NCI-H2029 treated with DMSO at 0.1 percent for 48 hours (cell line): ENCODE measurements at regions not wholly inside any gene's neighbourhood (a gene's known extent, or its start where the extent isn't known, plus 50 kb on each side); places are given as distances from the start of the nearest gene placed in this dataset.

Source experiments
- DNase-seq: peaks from one replicate; lab custom pipeline; 2025; lab: John Stamatoyannopoulos, UW

DNA sequence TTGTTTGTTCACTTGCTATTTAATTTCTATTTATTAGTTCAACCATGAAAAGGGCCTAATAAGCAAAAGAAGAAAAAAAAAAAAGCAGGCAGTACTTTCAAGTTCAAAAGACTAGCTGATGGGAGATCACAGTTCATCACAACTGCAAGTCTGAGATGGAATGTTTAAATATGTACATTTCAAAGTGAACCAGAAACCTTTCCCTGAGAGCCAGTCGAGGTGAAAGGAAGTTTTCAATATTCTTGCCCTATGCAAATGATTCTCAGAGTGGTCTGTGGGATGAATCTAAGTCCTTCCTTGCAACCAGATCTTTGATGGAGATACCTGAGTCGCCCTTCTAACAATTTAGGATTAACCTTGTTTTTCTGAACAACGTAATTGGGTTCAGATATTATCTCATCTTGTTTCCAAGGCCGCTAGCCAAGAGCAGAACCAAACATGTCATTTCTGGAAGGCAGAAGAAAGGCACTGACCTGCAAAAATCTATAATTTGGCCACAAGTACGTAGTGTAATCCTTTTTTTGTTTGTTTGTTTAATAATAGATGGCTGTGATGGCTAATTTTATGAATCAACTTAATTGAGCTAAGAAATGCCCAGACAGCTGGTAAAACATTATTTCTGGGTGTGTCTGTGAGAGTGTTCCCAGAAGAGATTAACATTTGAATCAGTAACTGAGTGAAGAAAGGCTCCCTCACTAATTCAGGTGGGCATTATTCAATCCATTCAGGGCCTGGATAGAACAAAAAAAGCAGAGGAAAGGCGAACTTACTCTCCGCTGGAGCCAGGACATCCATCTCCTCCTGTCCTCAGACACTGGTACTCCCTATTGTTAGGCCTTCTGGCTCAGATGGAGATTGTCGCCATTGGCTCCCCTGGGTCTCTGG lies 171.1 kb upstream of the TMPO start:
- DNase-seq: no peak

DNA sequence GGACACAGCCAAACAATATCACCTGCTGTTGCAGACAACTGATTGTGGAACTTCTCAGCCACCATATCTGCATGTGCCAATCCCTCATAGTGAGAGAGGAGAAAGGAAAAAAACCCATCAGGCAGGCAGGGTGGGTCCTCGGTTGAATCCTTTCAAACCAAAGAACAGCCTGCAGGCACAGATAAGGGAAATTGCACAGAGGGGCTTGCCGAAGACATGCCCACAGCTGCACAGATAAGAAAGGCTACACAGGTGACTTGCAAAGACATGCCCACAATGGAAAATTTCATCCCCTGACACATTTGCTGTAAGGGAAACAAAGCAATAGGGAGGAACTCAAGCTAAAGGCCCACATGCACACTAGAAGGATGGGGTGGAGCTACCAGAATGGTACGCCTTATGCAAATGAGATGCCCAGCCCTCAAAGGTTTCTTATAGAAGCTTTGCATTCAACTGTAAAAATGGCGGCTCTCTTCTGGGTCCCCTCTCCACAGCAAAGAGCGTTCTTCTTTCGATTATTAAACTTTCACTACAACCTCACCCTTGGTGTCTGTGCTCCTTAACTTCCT lies 170.0 kb upstream of the TMPO start:
- DNase-seq: no peak

DNA sequence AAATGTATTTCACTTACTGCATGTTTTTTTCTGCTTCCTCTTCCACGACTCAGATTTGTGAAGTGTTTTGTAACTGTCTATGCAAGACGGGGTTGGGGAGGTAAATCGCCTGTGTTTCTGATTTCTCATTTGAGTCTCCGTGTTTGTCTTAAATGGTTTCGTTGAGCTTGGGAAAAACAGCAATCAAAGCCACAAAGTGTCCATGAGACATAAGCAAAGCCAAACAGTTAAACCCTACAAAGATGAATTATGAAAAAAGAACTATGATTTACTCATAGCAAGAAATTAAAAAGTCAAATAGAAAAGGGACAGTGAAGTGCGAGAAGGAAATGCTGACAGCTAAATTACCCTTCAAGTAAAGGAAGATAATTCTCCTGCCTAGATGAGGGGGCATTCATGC lies 164.3 kb upstream of the TMPO start:
- no peak for DNase-seq

DNA sequence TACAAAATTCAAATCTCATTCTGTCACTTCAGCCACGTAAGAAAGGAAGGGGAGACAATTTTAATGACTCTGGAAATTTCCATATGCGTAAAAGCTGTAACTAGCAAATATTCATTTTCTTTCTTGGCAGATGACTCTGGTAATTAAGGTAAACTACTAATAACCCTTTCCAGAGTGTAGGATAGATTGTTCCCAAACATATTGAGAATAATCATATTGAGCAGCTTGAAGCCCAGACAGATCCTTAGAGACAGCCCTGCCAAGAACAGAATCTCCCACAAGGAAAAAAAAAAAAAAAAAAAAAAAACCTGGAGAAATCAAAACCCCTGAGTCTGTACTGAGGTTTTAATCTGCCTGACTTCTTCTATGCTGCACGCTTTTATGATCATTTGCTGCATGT lies 163.6 kb upstream of the TMPO start:
- no peak for DNase-seq

DNA sequence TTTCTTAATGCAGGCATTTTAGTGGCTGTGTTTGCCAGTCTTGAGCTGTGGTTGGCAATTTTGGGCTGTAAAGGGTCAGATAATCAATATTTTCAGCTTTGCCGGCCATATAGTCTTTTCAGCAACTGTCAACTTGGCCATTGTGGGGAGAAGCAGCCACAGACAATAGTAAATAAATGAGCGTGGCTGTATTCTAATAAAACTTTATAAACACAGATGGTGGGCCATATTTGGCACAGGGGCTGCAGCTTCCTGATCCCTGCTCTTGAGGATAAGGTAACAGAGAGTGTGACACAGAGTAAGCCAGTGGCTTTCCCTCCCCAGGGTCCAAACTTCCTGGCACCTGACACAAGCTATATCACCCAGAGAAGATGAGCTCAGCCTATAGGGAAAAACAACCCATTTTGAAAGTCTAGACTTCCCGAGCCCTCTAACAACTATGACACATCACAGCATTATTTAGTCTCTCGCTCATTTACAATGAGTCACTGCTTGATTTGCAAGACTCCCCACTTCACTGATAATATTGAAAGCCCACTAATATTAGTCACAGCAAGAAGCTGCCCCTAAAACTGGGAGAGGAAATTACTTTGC lies 163.1 kb upstream of the TMPO start:
- DNase-seq: no peak

DNA sequence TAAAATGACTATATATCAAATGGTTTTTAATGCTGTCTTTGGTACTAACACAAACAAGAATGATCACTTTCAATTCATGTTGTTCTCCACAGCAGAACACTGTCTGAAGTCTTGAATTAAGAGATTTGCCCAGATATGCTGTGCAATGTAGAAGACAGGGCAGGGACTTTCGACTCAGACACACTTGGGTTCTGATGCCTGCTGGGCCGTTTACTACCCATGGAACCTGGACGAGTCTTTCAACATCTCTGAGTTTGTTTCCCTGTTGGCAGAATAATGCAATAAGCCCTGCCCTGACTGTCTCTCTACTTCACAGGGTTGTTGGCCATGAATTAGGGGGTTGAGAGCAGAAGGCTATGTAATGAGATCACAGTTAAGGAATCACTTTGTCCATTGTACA lies 162.6 kb upstream of the TMPO start:
- DNase-seq: no peak

DNA sequence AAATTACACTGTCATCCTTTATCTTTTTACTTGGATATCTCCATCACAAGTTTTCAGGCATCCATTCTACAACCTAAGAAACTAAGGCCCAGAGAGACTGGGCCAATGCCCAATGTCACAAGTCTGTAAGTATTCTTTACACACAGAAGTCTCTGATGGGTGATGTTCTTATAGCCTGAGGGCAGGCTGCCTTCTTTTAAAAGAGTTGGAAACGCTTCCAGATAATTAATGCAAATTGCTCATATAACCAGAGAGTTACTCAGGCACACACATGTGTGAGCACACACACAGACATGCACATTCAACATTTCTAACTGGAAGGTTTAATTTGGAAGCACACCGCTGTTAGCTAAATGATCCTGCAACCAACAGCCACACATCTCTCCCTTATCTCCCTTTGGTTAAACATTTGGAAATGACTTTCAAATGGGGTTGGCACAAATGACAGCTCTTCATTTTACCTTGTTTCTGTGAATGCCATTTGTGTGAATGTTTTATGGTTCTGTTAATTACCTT lies 160.8 kb upstream of the TMPO start:
- DNase-seq: no peak

DNA sequence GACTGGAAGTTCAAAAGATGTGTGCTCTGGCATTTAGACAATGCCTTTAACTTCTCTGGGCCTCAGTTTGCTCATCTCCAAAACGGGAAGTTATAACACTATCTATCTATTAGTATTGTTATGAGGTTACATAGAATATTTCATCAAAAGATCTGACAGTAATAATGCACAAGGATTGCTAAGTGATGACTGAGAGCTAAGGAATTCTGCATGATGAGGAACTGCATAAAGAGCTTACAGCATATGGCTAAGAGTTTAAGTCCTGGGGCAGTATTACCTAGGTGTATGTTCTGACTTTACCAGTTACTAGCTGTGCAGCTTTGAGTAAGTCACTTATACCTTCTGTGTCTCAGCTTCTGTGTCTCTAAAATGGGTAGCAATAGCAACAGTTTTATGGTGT lies 160.1 kb upstream of the TMPO start:
- no peak for DNase-seq

DNA sequence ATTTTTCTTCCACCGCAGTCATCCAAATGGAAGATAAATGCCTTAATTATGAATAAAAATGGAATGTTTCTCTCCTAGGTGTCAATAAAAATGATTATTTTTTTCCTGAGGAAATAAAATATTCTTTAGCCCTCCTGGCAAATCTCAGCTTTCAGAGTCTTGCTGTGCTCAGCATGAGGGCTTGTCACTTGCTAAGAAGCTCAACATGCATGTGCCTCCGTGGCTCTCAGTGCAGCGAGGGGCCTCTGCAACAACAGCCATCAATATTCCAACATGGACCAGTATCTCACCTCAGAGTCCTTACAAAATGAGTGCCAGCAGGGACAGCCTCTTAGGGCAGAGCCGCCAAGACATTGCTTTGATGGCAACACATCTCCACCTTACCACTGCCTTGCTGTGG lies 159.5 kb upstream of the TMPO start:
- DNase-seq: no peak

DNA sequence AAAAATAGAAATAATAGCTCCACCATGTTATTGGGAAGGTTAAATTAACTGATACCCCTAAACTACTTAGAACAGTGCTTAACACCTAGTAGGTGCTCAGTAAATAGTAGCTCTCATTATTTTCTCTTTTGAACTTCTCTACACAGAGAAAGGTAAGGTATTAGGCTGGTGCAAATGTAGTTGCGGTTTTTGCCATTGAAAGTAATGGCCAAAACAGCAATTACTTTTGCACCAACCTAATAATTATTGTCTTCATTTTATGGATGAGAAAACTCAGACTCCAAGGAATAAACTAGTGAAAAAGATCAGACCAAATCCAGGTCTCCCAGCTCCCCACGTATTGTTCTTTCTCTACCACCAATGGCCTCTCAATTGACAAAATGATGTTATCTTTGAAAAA lies 157.2 kb upstream of the TMPO start:
- DNase-seq: no peak

DNA sequence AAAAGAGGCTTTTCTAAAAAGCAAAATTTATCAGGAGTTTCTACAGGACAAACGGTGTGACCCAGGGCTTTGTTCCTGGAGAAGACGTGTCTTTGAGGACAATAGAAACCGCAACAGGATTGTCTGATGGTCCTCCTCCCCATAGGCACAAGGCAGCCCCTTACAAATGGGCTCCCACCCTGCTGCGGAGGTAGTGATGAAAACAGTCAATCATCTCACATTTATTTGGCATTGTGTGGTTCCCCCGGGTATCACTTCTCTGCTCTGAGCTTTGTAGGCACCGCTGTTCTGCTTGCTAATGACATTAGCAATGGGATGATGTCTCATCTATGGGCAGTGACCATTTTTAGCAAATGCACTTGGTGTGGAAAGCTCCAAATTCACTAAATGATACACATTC lies 155.5 kb upstream of the TMPO start:
- DNase-seq: no peak

DNA sequence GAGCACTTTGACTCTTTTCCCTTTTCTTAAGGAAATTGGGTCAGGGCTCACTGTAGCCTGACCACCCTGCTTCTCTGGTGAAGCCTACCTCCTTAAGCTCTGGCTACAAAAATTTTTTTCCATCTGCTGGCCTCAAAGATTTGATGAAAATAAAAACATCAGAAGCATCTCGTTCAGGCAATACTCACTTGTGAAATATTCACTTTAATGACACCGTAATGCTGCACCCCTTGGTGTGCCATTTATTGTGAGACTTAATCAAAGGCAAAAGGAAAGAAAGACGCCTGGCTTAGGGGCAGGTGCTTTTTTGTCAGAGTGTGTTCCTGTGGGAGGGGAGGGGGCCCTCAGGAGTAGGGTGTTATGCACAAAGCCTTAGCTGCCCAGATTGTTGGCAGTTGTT lies 155.0 kb upstream of the TMPO start:
- no peak for DNase-seq

DNA sequence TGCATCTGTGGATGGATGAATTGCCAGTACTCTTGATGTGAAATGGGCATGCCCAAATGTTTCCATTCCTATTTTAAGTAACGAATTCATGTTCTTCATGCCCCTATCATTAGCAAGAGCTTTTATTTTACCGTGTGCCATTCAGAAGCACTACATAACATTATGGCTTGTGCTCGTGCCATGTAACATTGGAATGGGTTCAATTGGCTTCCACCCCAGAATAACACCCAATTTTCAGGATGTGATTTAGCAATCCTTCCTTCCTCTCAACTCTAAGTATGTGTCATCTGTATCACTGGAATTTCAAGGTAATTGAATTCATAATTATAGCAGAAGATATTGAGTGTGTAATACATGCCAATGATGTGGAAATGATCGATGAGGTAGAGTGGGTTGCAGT lies 145.8 kb upstream of the TMPO start:
- no peak for DNase-seq

DNA sequence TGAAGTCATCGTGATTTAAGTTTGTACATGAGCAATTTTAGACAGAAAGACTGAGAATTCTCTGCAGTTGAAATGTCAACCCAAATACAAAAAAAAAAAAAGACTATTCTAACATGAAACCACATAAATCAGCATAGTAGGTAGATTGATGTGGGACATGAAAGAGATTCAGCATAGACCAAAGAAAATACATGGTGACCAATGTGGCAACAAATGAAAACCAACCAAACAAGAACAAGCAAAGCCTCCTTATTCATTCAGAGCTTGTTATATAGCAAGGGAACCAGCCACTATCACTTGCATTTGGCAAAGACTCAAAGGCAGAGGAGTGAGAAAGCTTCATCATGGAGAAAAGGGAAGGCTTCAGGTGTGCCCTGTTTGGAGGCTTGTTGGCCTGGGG lies 144.4 kb upstream of the TMPO start:
- no peak for DNase-seq

DNA sequence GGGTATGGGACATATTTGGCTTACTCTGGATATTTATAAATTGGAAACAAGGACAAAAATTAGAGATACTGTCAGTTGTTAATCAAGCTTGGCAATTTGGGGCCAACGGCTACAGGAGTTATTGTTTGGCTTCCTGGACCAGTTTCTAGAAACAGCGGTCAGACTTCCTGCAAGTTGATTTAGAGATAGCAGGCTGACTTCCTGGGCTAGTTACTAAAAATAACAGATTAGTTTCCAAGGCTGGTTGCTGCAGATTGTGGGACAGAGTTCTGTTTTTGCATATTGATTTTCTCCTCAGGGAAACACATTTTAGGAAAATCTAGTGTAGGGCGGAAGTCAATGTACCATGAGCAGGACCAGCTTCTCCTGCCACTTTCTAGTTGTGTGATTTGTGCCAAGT lies 144.0 kb upstream of the TMPO start:
- no peak for DNase-seq

DNA sequence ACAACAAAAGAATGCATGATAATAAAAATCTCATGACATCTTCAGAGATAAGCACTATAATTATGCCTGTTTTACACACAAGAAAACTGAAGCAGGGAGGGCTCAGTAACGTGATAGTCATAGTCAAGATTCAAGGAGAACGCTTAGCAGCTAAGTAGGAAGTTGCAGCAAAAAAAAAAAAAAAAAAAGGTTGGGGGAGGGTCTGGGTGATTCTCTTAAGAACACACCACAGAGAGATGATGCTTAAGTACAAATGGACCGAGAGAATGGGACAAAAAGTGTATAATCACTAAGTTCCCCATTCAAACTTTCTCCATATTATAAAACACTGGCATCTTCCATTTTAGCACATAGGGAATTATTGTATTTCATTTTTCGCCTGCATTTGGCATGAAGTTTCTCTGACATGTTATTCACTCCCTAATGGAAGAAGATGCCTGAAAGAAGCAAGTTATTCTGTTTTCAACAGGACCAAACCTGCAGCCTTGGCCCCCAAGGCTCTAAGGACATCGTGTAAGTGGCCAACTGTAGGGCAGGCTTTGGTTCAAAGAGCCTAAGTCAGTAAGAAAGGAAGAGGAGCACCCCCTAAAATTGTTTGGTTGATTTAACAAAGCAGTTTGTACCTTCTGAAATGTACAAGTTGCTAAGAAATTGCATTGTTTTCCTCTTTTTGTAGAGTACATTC lies 142.9 kb upstream of the TMPO start:
- no peak for DNase-seq

DNA sequence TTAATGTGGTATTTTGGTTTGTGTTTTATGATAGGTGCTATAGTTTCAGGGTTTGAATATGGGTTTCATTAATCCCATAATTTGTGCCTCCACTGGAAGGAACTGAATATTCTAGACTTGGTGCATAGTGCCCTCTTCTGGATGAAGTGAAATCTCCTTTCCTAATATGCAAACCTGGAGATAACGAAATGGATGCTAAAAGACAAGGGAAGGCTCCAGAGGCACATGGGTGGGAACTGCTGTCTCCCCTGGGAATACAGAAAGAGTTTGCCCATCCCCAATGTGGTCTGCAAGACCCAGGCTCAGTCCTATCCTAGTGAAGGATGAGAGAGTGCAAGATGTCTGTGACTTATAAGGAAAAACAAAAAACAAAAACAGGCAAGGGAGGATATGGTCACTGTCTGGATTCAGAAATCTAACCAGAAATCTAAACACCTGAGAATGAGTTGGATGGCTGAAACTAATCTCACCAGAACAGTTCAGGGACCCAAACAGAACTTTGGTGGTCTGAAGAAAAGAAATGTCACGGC lies 142.3 kb upstream of the TMPO start:
- DNase-seq: peak; percentile 76

DNA sequence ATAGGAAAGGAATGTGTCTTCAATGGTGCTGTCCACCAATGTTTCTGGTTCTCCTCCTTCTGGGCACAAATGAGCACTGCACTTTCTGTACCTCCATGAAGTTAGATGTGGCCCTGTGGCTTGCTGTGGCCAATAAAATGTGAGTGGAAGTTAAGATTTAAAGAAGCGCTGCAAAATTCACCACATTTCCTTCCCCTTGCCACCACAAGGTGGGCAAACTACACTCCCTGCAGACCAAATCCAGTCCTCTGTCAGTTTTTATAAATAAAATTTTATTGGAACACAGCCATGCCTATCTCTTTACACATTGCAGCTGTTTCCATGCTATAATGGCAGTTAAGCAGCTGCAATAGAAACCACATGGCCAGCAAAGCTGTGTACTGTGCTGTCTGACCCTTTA lies 141.4 kb upstream of the TMPO start:
- no peak for DNase-seq

DNA sequence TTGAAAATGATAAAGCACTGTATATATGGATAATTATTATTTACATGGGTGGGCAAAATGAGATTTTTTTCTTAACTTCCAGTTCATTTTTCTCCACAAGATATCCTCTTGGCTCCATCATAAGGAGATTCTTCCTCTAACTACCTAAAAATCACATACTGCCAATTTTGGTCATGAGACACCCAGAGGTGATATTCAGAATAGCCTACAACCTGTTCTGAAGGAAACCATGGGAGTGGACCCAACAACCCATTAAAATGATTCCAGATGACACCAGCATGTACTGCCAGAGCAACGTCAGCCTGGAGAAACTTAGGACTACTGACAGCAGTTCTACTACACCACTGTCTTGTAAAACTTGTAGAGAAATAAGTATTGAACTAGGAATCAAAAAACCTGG lies 136.3 kb upstream of the TMPO start:
- no peak for DNase-seq

DNA sequence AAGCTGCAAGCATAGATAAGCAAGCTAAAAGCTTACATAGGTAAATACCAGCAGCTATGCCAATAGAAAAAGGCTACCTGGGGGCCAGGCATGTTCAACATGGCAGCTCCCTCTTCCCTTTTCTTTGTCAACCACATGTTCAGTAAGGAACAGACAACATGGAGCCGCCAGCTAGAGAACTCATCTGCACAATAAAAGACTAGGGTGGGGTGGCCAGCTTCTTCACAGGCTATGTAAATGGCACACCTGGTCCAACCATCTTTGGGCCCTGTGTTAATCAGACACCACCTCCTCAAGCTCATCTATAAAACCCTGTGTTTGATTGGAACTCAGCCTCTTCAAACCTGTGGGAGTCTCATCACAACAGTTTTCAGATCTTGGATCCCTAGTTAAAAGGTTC lies 129.7 kb upstream of the TMPO start:
- peak; percentile 3 for DNase-seq

DNA sequence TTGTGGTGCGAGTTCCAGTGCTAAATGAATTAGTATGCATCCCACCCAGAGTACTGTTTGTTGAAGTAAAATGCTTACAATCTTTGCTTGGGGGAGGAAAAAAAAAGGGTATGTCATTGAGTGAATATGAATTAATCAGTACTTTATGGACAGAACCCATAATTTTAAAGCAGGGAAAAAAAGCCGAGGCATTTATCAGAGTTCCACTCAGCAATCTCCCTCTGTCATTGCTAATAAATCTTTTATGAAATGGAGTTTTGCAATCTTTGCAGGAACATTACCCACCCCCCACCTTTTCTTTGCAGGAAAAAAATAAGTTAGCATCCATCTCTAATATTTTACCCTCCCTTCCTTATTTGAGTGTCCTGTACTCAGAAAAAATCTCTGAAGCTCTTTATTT lies 127.9 kb upstream of the TMPO start:
- DNase-seq: no peak

DNA sequence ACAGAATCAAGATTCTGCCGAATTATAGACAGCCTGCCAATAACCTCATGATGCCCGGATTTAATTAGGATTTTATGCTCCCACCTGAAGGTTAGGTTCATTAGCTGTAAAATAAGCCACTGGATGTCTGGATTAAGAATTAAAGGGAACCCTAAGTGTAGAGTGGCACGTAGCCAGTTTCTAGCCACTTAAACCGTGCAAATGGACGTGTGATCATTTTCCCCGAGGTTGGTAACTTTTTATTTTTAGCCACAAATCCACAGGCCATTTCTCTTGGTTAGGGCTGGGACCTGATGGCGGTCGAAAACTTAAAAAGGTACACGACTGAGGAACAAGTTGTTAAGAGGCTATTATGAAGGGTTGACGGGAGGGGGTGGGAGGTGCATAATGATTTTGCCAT lies 127.3 kb upstream of the TMPO start:
- no peak for DNase-seq

DNA sequence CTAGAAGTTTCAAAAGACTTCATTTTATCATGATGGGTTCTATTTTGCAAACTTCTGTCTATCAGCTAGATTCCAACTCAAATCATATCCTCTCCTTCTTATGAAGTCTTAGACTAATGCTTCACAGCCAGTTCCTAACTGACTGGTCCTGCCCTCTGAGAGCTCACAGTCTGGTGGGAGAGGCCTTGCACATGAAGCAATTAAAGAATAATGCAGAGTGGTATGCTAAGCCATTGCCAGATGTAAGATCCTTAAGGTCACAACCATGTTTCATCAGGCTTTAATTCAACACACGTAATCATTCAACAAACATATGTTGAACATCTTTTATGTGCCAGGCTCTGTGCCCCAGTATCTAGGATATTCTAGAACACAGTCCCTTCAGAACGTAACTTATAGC lies 125.8 kb upstream of the TMPO start:
- DNase-seq: no peak
